ENCODE measurements at regions not wholly inside any gene's neighbourhood (a gene's known extent, or its start where the extent isn't known, plus 50 kb on each side); places are given as distances from the start of the nearest gene placed in this dataset.

- no peak overlapping the region for H3K4me3 Mint-ChIP-seq
- no peaks in the 10 kb centered on the region for H3K4me1 Mint-ChIP-seq (ENCODE audit: low read depth)
- no peak overlapping the region for H3K27ac Mint-ChIP-seq
- no peaks in the 10 kb centered on the region for H3K9me3 Mint-ChIP-seq
- H3K36me3 Mint-ChIP-seq (ENCODE audit: low read depth), result no peaks in the 10 kb centered on the region
- H3K27me3 Mint-ChIP-seq (ENCODE audit: low read depth), result no peaks in the 10 kb centered on the region
These were observed 258.4 kb downstream of the HDGFL1 start for GRCh38 chr6:22827760-22828159.

DNA sequence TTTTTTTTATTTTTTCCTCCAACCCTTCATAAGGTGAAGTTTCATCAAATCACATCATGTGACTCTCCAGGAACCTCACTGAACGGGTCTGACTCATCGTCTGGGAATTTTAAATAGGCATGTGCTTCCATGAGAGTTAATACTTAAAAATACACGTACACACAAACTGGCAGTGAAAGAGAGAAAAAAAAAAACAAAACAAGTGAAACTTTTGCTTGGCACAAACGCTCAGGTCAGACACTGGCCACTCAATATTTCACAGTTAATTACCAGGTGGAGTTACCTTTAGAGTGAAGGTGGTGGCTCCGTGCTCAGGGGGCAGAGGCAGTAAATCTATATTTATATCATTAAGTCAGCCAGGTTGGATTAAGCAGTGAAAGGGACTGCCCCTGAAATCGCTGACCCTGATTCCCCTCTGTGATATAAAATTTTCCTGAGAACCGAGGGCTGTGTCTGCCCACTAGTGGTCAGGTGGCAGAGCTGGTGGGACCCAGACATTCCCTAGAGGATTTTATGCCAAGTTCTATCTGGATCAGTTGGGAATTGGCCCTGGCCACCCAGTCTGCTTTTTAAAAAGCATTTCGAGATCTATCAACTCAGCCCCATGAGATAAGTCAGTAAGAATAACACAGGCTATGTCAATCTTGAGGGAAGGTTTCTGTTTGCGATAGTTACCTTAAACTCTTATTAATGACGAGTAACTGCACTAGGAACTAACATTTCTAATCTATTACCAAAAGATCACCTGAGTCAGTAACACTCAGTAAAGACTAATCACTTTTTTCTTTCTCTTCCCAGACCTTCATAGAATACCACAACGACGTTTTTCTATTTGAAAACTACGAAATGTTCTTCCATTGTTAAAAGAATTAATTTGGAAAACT lies 259.1 kb downstream of the HDGFL1 start:
- Mint-ChIP-seq H3K9me3 (no peaks in the 10 kb centered on the region), H3K27ac (no peak overlapping the region), H3K4me1 (ENCODE audit: low read depth) (no peaks in the 10 kb centered on the region), H3K27me3 (ENCODE audit: low read depth) (no peaks in the 10 kb centered on the region), H3K36me3 (ENCODE audit: low read depth) (no peaks in the 10 kb centered on the region), H3K4me3 (no peak overlapping the region)

DNA sequence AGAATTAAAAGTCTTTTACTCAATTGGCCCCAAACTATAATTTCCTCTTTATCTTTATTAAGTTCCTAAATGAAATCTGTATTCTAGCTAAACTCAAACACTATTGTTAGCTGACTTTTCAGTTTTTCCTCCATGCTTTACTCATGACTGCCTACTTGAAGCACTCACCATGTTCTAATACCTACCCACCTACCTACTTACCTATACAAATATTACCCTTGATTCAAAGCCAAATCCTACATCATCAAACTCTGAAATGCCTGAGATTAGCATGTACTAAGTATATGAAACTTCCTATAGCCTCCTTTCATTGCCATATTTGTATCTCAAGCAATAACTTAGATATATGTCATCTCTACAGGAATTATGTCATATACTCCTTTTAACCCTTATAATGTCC lies 259.7 kb downstream of the HDGFL1 start:
- no peaks in the 10 kb centered on the region for H3K9me3 Mint-ChIP-seq
- H3K4me3 Mint-ChIP-seq, result no peak overlapping the region
- H3K36me3 Mint-ChIP-seq (ENCODE audit: low read depth), result no peaks in the 10 kb centered on the region
- no peak overlapping the region for H3K27ac Mint-ChIP-seq
- H3K27me3 Mint-ChIP-seq (ENCODE audit: low read depth), result no peaks in the 10 kb centered on the region
- H3K4me1 Mint-ChIP-seq (ENCODE audit: low read depth), result no peaks in the 10 kb centered on the region

DNA sequence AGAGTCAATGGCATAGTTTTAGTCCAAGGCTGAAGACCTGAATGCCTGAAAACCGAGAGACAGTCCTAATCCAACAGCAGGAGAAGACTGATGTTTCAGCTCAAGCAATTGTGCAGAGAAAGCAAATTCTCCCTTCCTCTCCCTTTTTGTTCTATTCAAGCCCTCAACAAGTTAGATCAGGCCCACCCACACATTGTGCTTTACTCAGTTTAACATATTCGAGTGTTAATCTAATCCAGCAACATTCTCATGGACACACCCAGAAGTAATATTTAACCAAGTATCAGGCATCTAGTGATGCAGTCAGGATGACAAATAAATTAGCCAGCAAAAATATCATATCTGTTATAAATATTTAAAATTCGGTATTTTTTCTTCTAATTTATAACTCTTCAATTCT lies 261.1 kb downstream of the HDGFL1 start:
- H3K4me3 Mint-ChIP-seq, result no peak overlapping the region
- no peak overlapping the region for H3K27ac Mint-ChIP-seq
- H3K4me1 Mint-ChIP-seq (ENCODE audit: low read depth), result no peaks in the 10 kb centered on the region
- peaks cover 5% of the 10 kb centered on the region for H3K9me3 Mint-ChIP-seq
- H3K36me3 Mint-ChIP-seq (ENCODE audit: low read depth), result peaks cover 2% of the 10 kb centered on the region
- H3K27me3 Mint-ChIP-seq (ENCODE audit: low read depth), result no peaks in the 10 kb centered on the region

DNA sequence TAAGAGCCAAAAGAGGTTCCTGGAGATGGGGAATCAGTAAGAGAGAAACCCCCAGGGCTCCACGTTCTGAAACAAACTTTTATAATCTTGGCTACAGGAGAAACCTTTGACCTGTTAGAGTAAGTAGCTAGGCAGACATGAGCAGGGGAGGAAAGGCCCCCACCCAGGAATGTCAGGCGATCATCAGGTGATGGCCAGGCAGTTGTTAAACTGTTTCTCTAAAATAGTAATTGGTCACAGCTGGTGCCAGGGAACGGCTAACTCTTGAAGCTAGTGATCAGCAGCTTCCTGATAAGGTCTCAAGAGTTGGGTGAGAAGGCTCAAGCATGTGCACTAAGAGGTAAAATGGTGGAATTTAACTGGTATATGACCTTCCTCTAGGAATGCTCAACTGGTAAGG lies 263.8 kb downstream of the HDGFL1 start:
- H3K27ac Mint-ChIP-seq, result no peak overlapping the region
- no peak overlapping the region for H3K4me3 Mint-ChIP-seq
- H3K36me3 Mint-ChIP-seq (ENCODE audit: low read depth), result peaks cover 2% of the 10 kb centered on the region

DNA sequence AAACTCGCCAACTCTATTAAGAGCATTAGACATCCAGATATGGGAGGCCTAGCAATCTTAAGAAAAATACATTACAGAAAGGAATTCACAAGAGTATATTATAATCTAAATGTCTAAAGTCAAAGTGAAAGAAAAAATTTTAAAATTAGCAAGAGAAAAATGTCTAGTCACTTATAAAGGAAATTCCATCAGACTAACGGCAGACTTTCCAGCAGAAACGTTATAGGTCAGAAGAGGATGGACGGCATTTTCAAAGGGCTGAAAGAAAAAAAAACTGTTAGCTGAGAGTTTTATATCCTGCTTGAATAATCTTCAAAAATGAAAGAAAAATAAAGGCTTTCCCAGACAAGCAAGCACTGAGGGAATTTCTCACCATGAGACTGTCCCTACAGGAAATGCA lies 269.0 kb downstream of the HDGFL1 start:
- Mint-ChIP-seq H3K9me3 (peaks cover 28% of the 10 kb centered on the region), H3K27me3 (ENCODE audit: low read depth) (no peaks in the 10 kb centered on the region), H3K36me3 (ENCODE audit: low read depth) (peaks cover 2% of the 10 kb centered on the region), H3K4me1 (ENCODE audit: low read depth) (no peaks in the 10 kb centered on the region), H3K27ac (no peak overlapping the region), H3K4me3 (no peak overlapping the region)

More for the DNA sequence above, 263.8 kb downstream of the HDGFL1 start:
- peaks cover 5% of the 10 kb centered on the region for H3K9me3 Mint-ChIP-seq
- no peaks in the 10 kb centered on the region for H3K27me3 Mint-ChIP-seq (ENCODE audit: low read depth)
- H3K4me1 Mint-ChIP-seq (ENCODE audit: low read depth), result no peaks in the 10 kb centered on the region

- no peaks in the 10 kb centered on the region for H3K36me3 Mint-ChIP-seq (ENCODE audit: low read depth)
- no peaks in the 10 kb centered on the region for H3K4me1 Mint-ChIP-seq (ENCODE audit: low read depth)
- peaks cover 9% of the 10 kb centered on the region for H3K9me3 Mint-ChIP-seq
- H3K4me3 Mint-ChIP-seq, result no peak overlapping the region
- H3K27me3 Mint-ChIP-seq (ENCODE audit: low read depth), result no peaks in the 10 kb centered on the region
- no peak overlapping the region for H3K27ac Mint-ChIP-seq
These were observed 276.1 kb downstream of the HDGFL1 start for GRCh38 chr6:22845467-22845866.

GRCh38 chr6:22848121-22848520 lies 278.8 kb downstream of the HDGFL1 start:
- H3K27ac Mint-ChIP-seq, result no peak overlapping the region

GRCh38 chr6:22849921-22850320 lies 280.6 kb downstream of the HDGFL1 start:
- H3K4me3 Mint-ChIP-seq, result no peak overlapping the region
- H3K9me3 Mint-ChIP-seq, result no peaks in the 10 kb centered on the region
- no peaks in the 10 kb centered on the region for H3K4me1 Mint-ChIP-seq (ENCODE audit: low read depth)
- no peaks in the 10 kb centered on the region for H3K36me3 Mint-ChIP-seq (ENCODE audit: low read depth)
- no peak overlapping the region for H3K27ac Mint-ChIP-seq
- no peaks in the 10 kb centered on the region for H3K27me3 Mint-ChIP-seq (ENCODE audit: low read depth)

More at GRCh38 chr6:22848121-22848520, 278.8 kb downstream of the HDGFL1 start:
- no peaks in the 10 kb centered on the region for H3K36me3 Mint-ChIP-seq (ENCODE audit: low read depth)
- peaks cover 3% of the 10 kb centered on the region for H3K9me3 Mint-ChIP-seq
- H3K27me3 Mint-ChIP-seq (ENCODE audit: low read depth), result no peaks in the 10 kb centered on the region
- no peak overlapping the region for H3K4me3 Mint-ChIP-seq
- H3K4me1 Mint-ChIP-seq (ENCODE audit: low read depth), result no peaks in the 10 kb centered on the region

DNA sequence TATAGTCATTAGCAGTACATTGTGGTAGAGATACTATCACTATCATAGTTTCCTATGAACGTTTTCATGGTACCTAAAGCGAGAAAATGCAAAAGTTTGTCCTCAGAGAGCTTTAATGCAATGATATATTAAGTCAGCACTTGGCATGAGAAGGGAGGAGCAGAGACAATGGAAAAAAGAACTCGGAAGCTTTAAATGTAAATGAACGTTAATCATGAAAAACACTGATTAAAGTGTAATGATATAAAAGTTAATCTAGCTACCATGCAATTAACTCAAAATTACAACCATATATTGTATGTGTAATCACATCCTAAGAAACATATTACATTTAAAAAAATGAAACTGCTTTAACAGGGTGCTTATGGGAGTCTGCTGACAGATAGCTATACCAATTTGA lies 282.7 kb downstream of the HDGFL1 start:
- Mint-ChIP-seq H3K27ac (no peak overlapping the region), H3K9me3 (no peaks in the 10 kb centered on the region), H3K36me3 (ENCODE audit: low read depth) (no peaks in the 10 kb centered on the region), H3K4me1 (ENCODE audit: low read depth) (no peaks in the 10 kb centered on the region), H3K27me3 (ENCODE audit: low read depth) (no peaks in the 10 kb centered on the region), H3K4me3 (no peak overlapping the region)

DNA sequence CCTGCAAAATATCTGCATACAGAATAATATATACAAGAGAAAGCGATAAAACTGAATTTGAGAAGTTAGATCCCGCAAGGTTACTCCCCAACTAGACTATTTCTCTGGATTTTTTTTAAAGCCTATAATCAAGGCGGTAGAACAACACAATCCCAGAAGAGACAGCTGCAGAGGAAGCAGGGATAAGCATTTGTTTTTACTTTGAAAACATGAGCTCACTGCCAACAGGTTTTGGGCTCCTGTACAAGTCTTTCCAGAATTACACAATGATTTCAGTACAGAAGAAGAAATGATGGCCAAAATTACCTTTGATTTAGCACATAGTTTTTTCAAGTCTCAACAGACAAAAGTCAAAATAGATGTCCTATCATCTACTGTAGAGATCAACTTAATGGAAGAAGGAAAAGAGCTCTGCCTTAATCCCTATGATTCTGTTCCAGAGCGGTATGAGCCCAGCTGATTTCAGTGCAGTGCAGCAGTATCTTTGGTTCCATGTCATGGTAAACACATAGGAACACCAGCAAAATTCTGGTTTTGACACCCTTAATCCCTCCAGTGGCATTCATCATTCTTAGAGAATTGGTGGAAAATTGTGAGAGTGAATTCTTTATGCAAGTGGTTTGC lies 304.3 kb downstream of the HDGFL1 start:
- Mint-ChIP-seq H3K27me3 (ENCODE audit: low read depth) (no peaks in the 10 kb centered on the region), H3K27ac (no peak overlapping the region), H3K36me3 (ENCODE audit: low read depth) (no peaks in the 10 kb centered on the region), H3K9me3 (peaks cover 3% of the 10 kb centered on the region), H3K4me3 (no peak overlapping the region), H3K4me1 (ENCODE audit: low read depth) (no peaks in the 10 kb centered on the region)

- H3K4me1 Mint-ChIP-seq (ENCODE audit: low read depth), result no peaks in the 10 kb centered on the region
- H3K27me3 Mint-ChIP-seq (ENCODE audit: low read depth), result no peaks in the 10 kb centered on the region
- H3K36me3 Mint-ChIP-seq (ENCODE audit: low read depth), result no peaks in the 10 kb centered on the region
- no peak overlapping the region for H3K4me3 Mint-ChIP-seq
- H3K27ac Mint-ChIP-seq, result no peak overlapping the region
- H3K9me3 Mint-ChIP-seq, result peaks cover 3% of the 10 kb centered on the region
These were observed 306.5 kb downstream of the HDGFL1 start for GRCh38 chr6:22875845-22876244.

DNA sequence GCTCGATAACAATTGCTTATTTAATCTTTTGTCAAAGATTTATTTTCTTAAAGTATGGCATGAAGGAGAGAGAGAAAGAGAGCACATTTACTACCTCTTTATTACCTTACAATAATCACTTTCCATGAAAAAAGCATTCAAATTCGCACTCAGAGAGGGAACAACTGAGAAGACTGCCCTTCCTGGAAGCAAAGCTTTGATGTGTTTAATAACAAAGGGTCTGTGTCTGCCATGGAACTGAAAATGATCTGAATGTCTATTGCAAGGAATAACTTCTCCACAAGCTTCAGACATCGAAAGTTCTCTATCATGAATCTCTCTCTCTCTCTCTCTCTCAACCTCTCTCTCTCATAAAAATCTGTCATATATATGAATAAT lies 308.9 kb downstream of the HDGFL1 start:
- H3K27ac Mint-ChIP-seq, result no peak overlapping the region
- H3K36me3 Mint-ChIP-seq (ENCODE audit: low read depth), result no peaks in the 10 kb centered on the region
- no peaks in the 10 kb centered on the region for H3K27me3 Mint-ChIP-seq (ENCODE audit: low read depth)
- H3K4me3 Mint-ChIP-seq, result no peak overlapping the region
- no peaks in the 10 kb centered on the region for H3K4me1 Mint-ChIP-seq (ENCODE audit: low read depth)
- H3K9me3 Mint-ChIP-seq, result peaks cover 3% of the 10 kb centered on the region

DNA sequence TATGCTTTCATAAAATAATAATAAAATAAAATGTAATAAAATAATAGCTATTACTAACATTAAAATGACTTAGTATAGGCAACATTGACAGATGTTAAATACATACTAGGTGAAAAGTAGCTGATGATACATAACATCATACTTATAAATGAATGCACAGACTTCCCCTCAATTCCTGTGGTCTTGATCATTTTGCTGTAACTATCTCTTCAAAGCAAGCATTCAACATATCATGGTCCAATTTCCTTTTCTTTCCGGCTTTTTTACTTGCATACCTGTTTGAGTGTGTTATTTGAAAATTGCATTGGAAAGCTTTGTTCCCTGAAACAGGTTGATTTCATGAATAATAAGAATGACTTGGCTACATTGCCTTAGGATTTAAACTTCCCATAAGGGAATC lies 309.3 kb downstream of the HDGFL1 start:
- Mint-ChIP-seq H3K27ac (no peak overlapping the region), H3K27me3 (ENCODE audit: low read depth) (no peaks in the 10 kb centered on the region), H3K4me3 (no peak overlapping the region)

DNA sequence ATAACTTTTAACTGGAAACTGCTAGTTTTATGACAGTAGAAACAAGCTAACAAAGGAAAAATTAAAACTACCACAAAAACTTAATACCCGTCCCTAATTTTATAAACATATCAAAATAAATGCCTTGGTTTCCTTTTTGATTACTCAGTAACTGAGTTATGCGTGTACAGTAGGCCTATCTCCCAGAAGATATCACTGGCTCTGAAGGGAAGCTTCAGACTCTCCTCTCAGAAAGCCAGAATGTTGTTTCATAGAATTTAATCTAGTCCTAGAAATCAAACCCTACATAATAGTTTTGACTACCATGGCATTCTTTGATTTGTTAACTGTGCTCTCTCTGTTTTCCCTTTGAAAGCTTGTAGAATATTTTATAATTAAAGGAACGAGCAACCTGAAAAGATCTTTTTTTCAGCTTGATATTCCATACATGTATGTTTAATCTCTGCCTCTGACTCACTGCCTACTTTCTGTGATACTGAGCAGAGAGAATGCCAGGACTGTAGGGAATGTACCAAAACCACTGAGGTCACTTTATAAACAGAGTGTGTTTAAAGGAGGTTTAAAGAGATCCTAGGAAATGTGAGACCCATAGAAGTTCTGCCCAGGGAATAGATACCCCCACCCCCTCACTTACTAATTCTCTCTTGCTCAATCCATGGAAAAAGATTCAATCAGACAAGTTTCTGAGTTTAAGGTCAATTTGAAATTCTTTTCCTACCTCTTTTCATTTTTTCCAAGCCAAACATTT lies 311.5 kb downstream of the HDGFL1 start:
- no peaks in the 10 kb centered on the region for H3K36me3 Mint-ChIP-seq (ENCODE audit: low read depth)
- H3K4me3 Mint-ChIP-seq, result no peak overlapping the region
- peaks cover 3% of the 10 kb centered on the region for H3K9me3 Mint-ChIP-seq
- no peak overlapping the region for H3K27ac Mint-ChIP-seq
- no peaks in the 10 kb centered on the region for H3K27me3 Mint-ChIP-seq (ENCODE audit: low read depth)
- no peaks in the 10 kb centered on the region for H3K4me1 Mint-ChIP-seq (ENCODE audit: low read depth)

More for the DNA sequence above, 309.3 kb downstream of the HDGFL1 start:
- Mint-ChIP-seq H3K9me3 (peaks cover 3% of the 10 kb centered on the region), H3K36me3 (ENCODE audit: low read depth) (no peaks in the 10 kb centered on the region), H3K4me1 (ENCODE audit: low read depth) (no peaks in the 10 kb centered on the region)
